ENCODE measurements at regions not wholly inside any gene's neighbourhood (a gene's known extent, or its start where the extent isn't known, plus 50 kb on each side); places are given as distances from the start of the nearest gene placed in this dataset.

- Histone ChIP-seq H3K27ac (replicated peaks) (no peak overlapping the region), H3K27me3 (ENCODE audit: insufficient read depth, poor library complexity, severe bottlenecking) (no peaks in the 10 kb centered on the region), H3K4me3 (replicated peaks; ENCODE audit: insufficient read depth, low read length) (no peak overlapping the region)
- TF ChIP-seq SPI1 (IDR thresholded peaks at IDR 0.05; ENCODE audit: borderline replicate concordance, low read depth): no peak
- TF ChIP-seq POLR2AphosphoS5 (IDR thresholded peaks at IDR 0.05; ENCODE audit: low read depth): no peak
- TF ChIP-seq GABPA (IDR thresholded peaks at IDR 0.05; ENCODE audit: low read depth): no peak
- no peak for TF ChIP-seq CTCF (IDR thresholded peaks at IDR 0.05; ENCODE audit: insufficient read depth, low read length)
- TF ChIP-seq REST (IDR thresholded peaks at IDR 0.05; ENCODE audit: insufficient replicate concordance, low read depth): no peak
- DNase-seq (ENCODE audit: low read depth in 1 of 2, low spot score in 1 of 2): no peak
Measured at GRCh38 chr1:68551459-68551858, 54.6 kb upstream of the DEPDC1 start.

- H3K27ac ChIP-seq (replicated peaks): no peak overlapping the region
- TF ChIP-seq REST (IDR thresholded peaks at IDR 0.05; ENCODE audit: insufficient replicate concordance, low read depth) (no peak), POLR2AphosphoS5 (IDR thresholded peaks at IDR 0.05; ENCODE audit: low read depth) (no peak), GABPA (IDR thresholded peaks at IDR 0.05; ENCODE audit: low read depth) (no peak), SPI1 (IDR thresholded peaks at IDR 0.05; ENCODE audit: borderline replicate concordance, low read depth) (no peak)
- no peak for DNase-seq (ENCODE audit: low read depth in 1 of 2, low spot score in 1 of 2)
Measured at GRCh38 chr1:68558321-68559026, 61.6 kb upstream of the DEPDC1 start.

GRCh38 chr1:68565923-68566322, 69.0 kb upstream of the DEPDC1 start:
- TF ChIP-seq SPI1 (IDR thresholded peaks at IDR 0.05; ENCODE audit: borderline replicate concordance, low read depth) (no peak), CTCF (IDR thresholded peaks at IDR 0.05; ENCODE audit: insufficient read depth, low read length) (no peak), REST (IDR thresholded peaks at IDR 0.05; ENCODE audit: insufficient replicate concordance, low read depth) (no peak), POLR2AphosphoS5 (IDR thresholded peaks at IDR 0.05; ENCODE audit: low read depth) (no peak), GABPA (IDR thresholded peaks at IDR 0.05; ENCODE audit: low read depth) (no peak)
- H3K4me3 ChIP-seq (replicated peaks; ENCODE audit: insufficient read depth, low read length): no peak overlapping the region
- no peak for DNase-seq (ENCODE audit: low read depth in 1 of 2, low spot score in 1 of 2)
- H3K27me3 ChIP-seq (ENCODE audit: insufficient read depth, poor library complexity, severe bottlenecking): no peaks in the 10 kb centered on the region
- H3K27ac ChIP-seq (replicated peaks): no peak overlapping the region

More at GRCh38 chr1:68558321-68559026, 61.6 kb upstream of the DEPDC1 start:
- Histone ChIP-seq H3K27me3 (ENCODE audit: insufficient read depth, poor library complexity, severe bottlenecking) (no peaks in the 10 kb centered on the region), H3K4me3 (replicated peaks; ENCODE audit: insufficient read depth, low read length) (no peak overlapping the region)

Measured in HL-60 (cell line).